NCI-H69 (cell line): ENCODE measurements at regions not wholly inside any gene's neighbourhood (a gene's known extent, or its start where the extent isn't known, plus 50 kb on each side); places are given as distances from the start of the nearest gene placed in this dataset.
A peak's percentile ranks its signal among the peaks of the same experiment; 100 is the strongest.

ENCODE experiments used
- DNase-seq: peaks from one replicate; lab custom pipeline; 2025; lab: John Stamatoyannopoulos, UW

- DNase-seq = no peak
Measured at GRCh38 chr9:16342246-16343020, 528.0 kb downstream of the BNC2 start.

- DNase-seq = no peak
Measured at GRCh38 chr9:16343249-16344237, 526.9 kb downstream of the BNC2 start.

GRCh38 chr9:16344343-16344742 lies 526.1 kb downstream of the BNC2 start:
- DNase-seq = no peak

- DNase-seq = no peak
Measured at GRCh38 chr9:16345902-16346301, 524.6 kb downstream of the BNC2 start.

- DNase-seq = no peak
Measured at GRCh38 chr9:16347886-16348285, 522.6 kb downstream of the BNC2 start.

- no peak for DNase-seq
Measured at GRCh38 chr9:16348531-16348930, 521.9 kb downstream of the BNC2 start.

- DNase-seq = no peak
Measured at GRCh38 chr9:16352251-16352650, 518.2 kb downstream of the BNC2 start.

- no peak for DNase-seq
Measured at GRCh38 chr9:16352791-16353401, 517.6 kb downstream of the BNC2 start.

GRCh38 chr9:16356196-16356765 lies 514.2 kb downstream of the BNC2 start:
- no peak for DNase-seq

GRCh38 chr9:16357828-16358227 lies 512.6 kb downstream of the BNC2 start:
- peak; percentile 10 for DNase-seq

GRCh38 chr9:16358751-16359150 lies 511.7 kb downstream of the BNC2 start:
- DNase-seq = no peak
